ENCODE measurements at regions not wholly inside any gene's neighbourhood (a gene's known extent, or its start where the extent isn't known, plus 50 kb on each side); places are given as distances from the start of the nearest gene placed in this dataset.

DNA sequence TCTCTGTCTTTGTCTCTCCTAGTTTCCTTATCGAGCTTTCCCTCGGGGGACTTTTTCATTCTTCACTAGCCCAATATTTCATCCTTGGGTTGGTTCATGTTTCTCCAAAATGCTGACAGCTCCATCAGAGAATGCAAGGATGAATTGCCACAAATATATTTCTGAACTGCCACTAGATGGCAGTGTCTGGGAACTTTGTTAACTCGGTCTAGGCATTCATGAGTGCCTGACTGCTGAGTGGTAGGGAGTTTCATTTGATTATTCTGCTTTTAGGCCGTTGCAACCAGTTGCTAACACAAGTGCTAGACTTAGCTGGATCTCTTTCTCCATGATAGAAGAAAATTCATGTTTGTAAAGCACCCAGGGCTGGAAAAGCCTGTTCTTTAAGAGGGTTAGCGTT, 73.5 kb upstream of the RAP2C start:
- H3K79me2 ChIP-seq (ENCODE audit: low read depth) = no peaks in the 10 kb centered on the region
- H2AFZ ChIP-seq = no peak overlapping the region
- intact Hi-C loops (cut with micrococcal nuclease; ENCODE audit: unreplicated experiment) = loop anchor here (1.0 to 10.0 kb wide), 4 partner anchors 65 to 448 kb away; partner anchors contain the start of gene MBNL3
- TF ChIP-seq, protein P1, sequence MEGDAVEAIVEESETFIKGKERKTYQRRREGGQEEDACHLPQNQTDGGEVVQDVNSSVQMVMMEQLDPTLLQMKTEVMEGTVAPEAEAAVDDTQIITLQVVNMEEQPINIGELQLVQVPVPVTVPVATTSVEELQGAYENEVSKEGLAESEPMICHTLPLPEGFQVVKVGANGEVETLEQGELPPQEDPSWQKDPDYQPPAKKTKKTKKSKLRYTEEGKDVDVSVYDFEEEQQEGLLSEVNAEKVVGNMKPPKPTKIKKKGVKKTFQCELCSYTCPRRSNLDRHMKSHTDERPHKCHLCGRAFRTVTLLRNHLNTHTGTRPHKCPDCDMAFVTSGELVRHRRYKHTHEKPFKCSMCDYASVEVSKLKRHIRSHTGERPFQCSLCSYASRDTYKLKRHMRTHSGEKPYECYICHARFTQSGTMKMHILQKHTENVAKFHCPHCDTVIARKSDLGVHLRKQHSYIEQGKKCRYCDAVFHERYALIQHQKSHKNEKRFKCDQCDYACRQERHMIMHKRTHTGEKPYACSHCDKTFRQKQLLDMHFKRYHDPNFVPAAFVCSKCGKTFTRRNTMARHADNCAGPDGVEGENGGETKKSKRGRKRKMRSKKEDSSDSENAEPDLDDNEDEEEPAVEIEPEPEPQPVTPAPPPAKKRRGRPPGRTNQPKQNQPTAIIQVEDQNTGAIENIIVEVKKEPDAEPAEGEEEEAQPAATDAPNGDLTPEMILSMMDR (conservative IDR thresholded peaks at IDR 0.05) = peak; percentile 83
- no peak for TF ChIP-seq EZH2 (IDR thresholded peaks at IDR 0.05; ENCODE audit: low read depth)
- H3K27ac ChIP-seq = no peak overlapping the region
- ChIA-PET POLR2A (ENCODE audit: unreplicated experiment) (no interaction called here), CTCF (interaction anchor here (0.7 to 1.5 kb wide), 8 partner anchors 67 to 935 kb away, joined by 3 to 6 read pairs (median 4); no protein-coding TSS in a partner anchor)
- no peaks in the 10 kb centered on the region for H3K27me3 ChIP-seq (ENCODE audit: insufficient read depth, low read depth)
- peak; percentile 21 to 45 for DNase-seq
- peak overlapping the region; percentile 11; the same call in 1 of the 2 replicates for H3K4me2 ChIP-seq
- no peaks in the 10 kb centered on the region for H3F3A ChIP-seq (ENCODE audit: insufficient read depth, low read depth)
- no peaks in the 10 kb centered on the region for H3K4me1 ChIP-seq (replicated peaks; ENCODE audit: insufficient read depth)
- no peaks in the 10 kb centered on the region for H3K9me2 ChIP-seq (ENCODE audit: insufficient read depth)
- H3K36me3 ChIP-seq (ENCODE audit: low read depth) = no peaks in the 10 kb centered on the region
- H3K9me3 ChIP-seq (ENCODE audit: insufficient read depth, low read depth) = no peaks in the 10 kb centered on the region
- no peaks in the 10 kb centered on the region for H4K20me1 ChIP-seq (ENCODE audit: insufficient read depth)
- H3K4me3 ChIP-seq = no peak overlapping the region
- BruUV-seq (replicated peaks) = no TSS peak

GRCh38 chrX:132277953-132278614, 58.8 kb upstream of the RAP2C start:
- H3K9me2 ChIP-seq (ENCODE audit: insufficient read depth) = no peaks in the 10 kb centered on the region
- H3K4me2 ChIP-seq = no peak overlapping the region
- no peaks in the 10 kb centered on the region for H3F3A ChIP-seq (ENCODE audit: insufficient read depth, low read depth)
- H3K4me3 ChIP-seq = no peak overlapping the region
- ChIA-PET CTCF (no interaction called here), POLR2A (ENCODE audit: unreplicated experiment) (no interaction called here)
- no peaks in the 10 kb centered on the region for H4K20me1 ChIP-seq (ENCODE audit: insufficient read depth)
- no TSS peak for BruUV-seq (replicated peaks)
- TF ChIP-seq, protein P1 (conservative IDR thresholded peaks at IDR 0.05) = no peak
- TF ChIP-seq EZH2 (IDR thresholded peaks at IDR 0.05; ENCODE audit: low read depth) = no peak
- no peaks in the 10 kb centered on the region for H3K9me3 ChIP-seq (ENCODE audit: insufficient read depth, low read depth)
- H2AFZ ChIP-seq = no peak overlapping the region
- no peaks in the 10 kb centered on the region for H3K27me3 ChIP-seq (ENCODE audit: insufficient read depth, low read depth)
- H3K27ac ChIP-seq = no peak overlapping the region
- no peaks in the 10 kb centered on the region for H3K79me2 ChIP-seq (ENCODE audit: low read depth)
- H3K36me3 ChIP-seq (ENCODE audit: low read depth) = no peaks in the 10 kb centered on the region
- H3K4me1 ChIP-seq (replicated peaks; ENCODE audit: insufficient read depth) = no peaks in the 10 kb centered on the region
- intact Hi-C loops (cut with micrococcal nuclease; ENCODE audit: unreplicated experiment) = no loop called here
- no peak for DNase-seq

DNA sequence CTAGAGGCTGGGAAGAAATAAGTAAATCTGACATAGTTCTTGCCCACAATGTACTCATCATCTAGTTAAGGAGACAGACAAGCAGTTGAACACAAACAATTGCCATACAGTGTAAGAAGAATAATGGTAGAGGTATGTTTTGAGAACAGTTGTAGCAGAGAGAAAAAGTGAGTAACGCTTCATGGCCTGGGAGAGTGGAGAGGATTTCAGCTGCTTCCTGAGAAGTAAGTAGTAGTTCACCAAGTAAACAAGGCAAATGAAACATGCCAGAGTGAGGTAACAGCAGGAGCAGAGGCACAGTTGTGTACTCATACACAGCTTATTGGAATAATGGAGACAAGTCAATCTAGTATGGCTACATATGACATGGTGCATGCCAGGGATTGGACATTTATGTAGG, 53.6 kb upstream of the RAP2C start:
- CTCF ChIA-PET = interaction anchor here (0.5 kb wide), 1 partner anchor 235 kb away, joined by 7 read pairs; no protein-coding TSS in a partner anchor
- no peaks in the 10 kb centered on the region for H3K9me3 ChIP-seq (ENCODE audit: insufficient read depth, low read depth)
- no TSS peak for BruUV-seq (replicated peaks)
- H3F3A ChIP-seq (ENCODE audit: insufficient read depth, low read depth) = peaks cover 19% of the 10 kb centered on the region
- H4K20me1 ChIP-seq (ENCODE audit: insufficient read depth) = no peaks in the 10 kb centered on the region
- no peaks in the 10 kb centered on the region for H3K79me2 ChIP-seq (ENCODE audit: low read depth)
- H2AFZ ChIP-seq = no peak overlapping the region
- POLR2A ChIA-PET (ENCODE audit: unreplicated experiment) = no interaction called here
- intact Hi-C loops (cut with micrococcal nuclease; ENCODE audit: unreplicated experiment) = no loop called here
- DNase-seq = no peak
- H3K4me1 ChIP-seq (replicated peaks; ENCODE audit: insufficient read depth) = peaks cover 27% of the 10 kb centered on the region
- H3K4me3 ChIP-seq = no peak overlapping the region
- H3K27me3 ChIP-seq (ENCODE audit: insufficient read depth, low read depth) = no peaks in the 10 kb centered on the region
- no peak overlapping the region for H3K27ac ChIP-seq
- no peaks in the 10 kb centered on the region for H3K9me2 ChIP-seq (ENCODE audit: insufficient read depth)
- no peaks in the 10 kb centered on the region for H3K36me3 ChIP-seq (ENCODE audit: low read depth)
- TF ChIP-seq, protein P1 (conservative IDR thresholded peaks at IDR 0.05) = no peak
- no peak for TF ChIP-seq EZH2 (IDR thresholded peaks at IDR 0.05; ENCODE audit: low read depth)
- H3K4me2 ChIP-seq = no peak overlapping the region
